ENCODE measurements at regions not wholly inside any gene's neighbourhood (a gene's known extent, or its start where the extent isn't known, plus 50 kb on each side); places are given as distances from the start of the nearest gene placed in this dataset.

GRCh38 chr1:79817031-79817560, 810.6 kb upstream of the ADGRL4 start:
- no peak for TF ChIP-seq SP4 (IDR thresholded peaks at IDR 0.05; ENCODE audit: low read length)
- no peak for TF ChIP-seq CHD2 (IDR thresholded peaks at IDR 0.05; ENCODE audit: low read length)
- TF ChIP-seq POLR2A (IDR thresholded peaks at IDR 0.05; ENCODE audit: control extremely low read depth in 1 of 2, low read depth in 2 of 2, low read length in 2 of 2): no peak
- no peak for TF ChIP-seq CTCF (IDR thresholded peaks at IDR 0.05; ENCODE audit: control extremely low read depth in 1 of 3, insufficient read depth in 1 of 3, low read depth in 1 of 3, low read length in 3 of 3)
- no peak for TF ChIP-seq CREB1 (IDR thresholded peaks at IDR 0.05)

All from H1 (cell line).